Vagina (tissue), 2 donors: ENCODE measurements at regions not wholly inside any gene's neighbourhood (a gene's known extent, or its start where the extent isn't known, plus 50 kb on each side); places are given as distances from the start of the nearest gene placed in this dataset.

ENCODE experiments used
- DNase-seq, 2 donors: peaks; one replicate each; pipeline ENCODE4 v3.0.0-alpha.2; 2017; ENCODE audit errors: extremely low spot score in 2 of 2
- H3K27ac ChIP-seq: fragments of 200-600 bp; sonication (generic); one replicate; pipeline ENCODE4 v1.5.1; 2019
- H3K27me3 ChIP-seq: fragments of 200-600 bp; sonication (generic); one replicate; pipeline ENCODE4 v1.5.1; 2019
- H3K36me3 ChIP-seq, 2 donors: fragments of 200-600 bp; sonication (generic); one replicate each; pipeline ENCODE4 v1.5.1; 2017 to 2019
- H3K4me1 ChIP-seq: fragments of 200-600 bp; sonication (generic); one replicate; pipeline ENCODE4 v1.5.1; 2019
- H3K4me3 ChIP-seq, 2 donors: fragments of 200-600 bp; sonication (generic); 1 replicate in 1 of 2; 2 replicates in 1 of 2; pipeline ENCODE4 v1.5.1; 2016 to 2019
- H3K9me3 ChIP-seq: fragments of 200-600 bp; sonication (generic); one replicate; pipeline ENCODE4 v1.5.1; 2019
- CTCF ChIP-seq, 3 experiments: fragments of 450-650 bp in 2 of 3; fragments of 200-600 bp in 1 of 3; sonication (generic) in 1 of 3; IDR thresholded peaks; one replicate each; pipeline ENCODE4 v1.5.1; 2017 to 2019; ENCODE audit warnings: antibody characterized with exemption in 3 of 3, mild to moderate bottlenecking in 2 of 3, moderate library complexity in 2 of 3
- POLR2A ChIP-seq, 2 donors: fragments of 450-650 bp; IDR thresholded peaks; one replicate each; pipeline ENCODE4 v1.6.1; 2017; ENCODE audit warnings: antibody characterized with exemption in 2 of 2, mild to moderate bottlenecking in 2 of 2, moderate library complexity in 2 of 2
- POLR2AphosphoS5 ChIP-seq, 2 donors: sonication (generic); formaldehyde crosslinking; IDR thresholded peaks; one replicate each; pipeline ENCODE4 v1.9.0; 2017; ENCODE audit warnings: antibody characterized with exemption in 2 of 2, mild to moderate bottlenecking in 2 of 2, low read depth in 1 of 2; ENCODE audit not compliant: insufficient read depth in 1 of 2
- intact Hi-C: fragments of 100-400 bp; cut with DNase I; formaldehyde crosslinking; loops from one replicate; pipeline ENCODE4 v1.15.1; 2023

- H3K4me1 ChIP-seq = peaks cover 30% of the 10 kb centered on the region
- no peak overlapping the region for H3K4me3 ChIP-seq
- H3K36me3 ChIP-seq = no peaks in the 10 kb centered on the region
- no peaks in the 10 kb centered on the region for H3K9me3 ChIP-seq
- H3K27ac ChIP-seq = peak overlapping the region; percentile 40
- TF ChIP-seq POLR2A (IDR thresholded peaks at IDR 0.05) (no peak), POLR2AphosphoS5 (IDR thresholded peaks at IDR 0.05; ENCODE audit: insufficient read depth in 1 of 2, low read depth in 1 of 2) (peak in 1 of 2 donors; percentile 25)
- DNase-seq = peak; percentile 64 to 72
- H3K27me3 ChIP-seq = no peaks in the 10 kb centered on the region
- intact Hi-C loops = no loop called here
These were observed 149.5 kb downstream of the ANKRD60 start for GRCh38 chr20:58078741-58079522.

- intact Hi-C loops = no loop called here
- no peaks in the 10 kb centered on the region for H3K36me3 ChIP-seq
- peak in 1 of 2 donors; percentile 46 for DNase-seq
- H3K4me1 ChIP-seq = peaks cover 30% of the 10 kb centered on the region
- no peaks in the 10 kb centered on the region for H3K27me3 ChIP-seq
- TF ChIP-seq POLR2A (IDR thresholded peaks at IDR 0.05) (no peak), CTCF (IDR thresholded peaks at IDR 0.05) (no peak), POLR2AphosphoS5 (IDR thresholded peaks at IDR 0.05; ENCODE audit: insufficient read depth in 1 of 2, low read depth in 1 of 2) (no peak)
- H3K27ac ChIP-seq = no peak overlapping the region
- H3K9me3 ChIP-seq = no peaks in the 10 kb centered on the region
- H3K4me3 ChIP-seq = no peak overlapping the region
These were observed 151.2 kb downstream of the ANKRD60 start for GRCh38 chr20:58077282-58077681.

- intact Hi-C loops = no loop called here
- no peak for TF ChIP-seq POLR2A (IDR thresholded peaks at IDR 0.05)
- no peak for TF ChIP-seq POLR2AphosphoS5 (IDR thresholded peaks at IDR 0.05; ENCODE audit: insufficient read depth in 1 of 2, low read depth in 1 of 2)
- TF ChIP-seq CTCF (IDR thresholded peaks at IDR 0.05) = no peak
- Histone ChIP-seq H3K27me3 (no peaks in the 10 kb centered on the region), H3K4me1 (peaks cover 30% of the 10 kb centered on the region), H3K27ac (peak overlapping the region; percentile 27), H3K36me3 (no peaks in the 10 kb centered on the region), H3K4me3 (no peak overlapping the region), H3K9me3 (no peaks in the 10 kb centered on the region)
- peak in 1 of 2 donors; percentile 61 for DNase-seq
These were observed 152.0 kb downstream of the ANKRD60 start for GRCh38 chr20:58076405-58076804.

GRCh38 chr20:58075586-58076345 is 152.7 kb downstream of the ANKRD60 start:
- intact Hi-C loops = no loop called here
- H3K36me3 ChIP-seq = no peaks in the 10 kb centered on the region
- peaks cover 30% of the 10 kb centered on the region for H3K4me1 ChIP-seq
- no peaks in the 10 kb centered on the region for H3K9me3 ChIP-seq
- TF ChIP-seq POLR2AphosphoS5 (IDR thresholded peaks at IDR 0.05; ENCODE audit: insufficient read depth in 1 of 2, low read depth in 1 of 2) (no peak), POLR2A (IDR thresholded peaks at IDR 0.05) (no peak), CTCF (IDR thresholded peaks at IDR 0.05) (no peak)
- DNase-seq = peak in 1 of 2 donors; percentile 64
- H3K27me3 ChIP-seq = no peaks in the 10 kb centered on the region
- peak overlapping the region; percentile 27 for H3K27ac ChIP-seq
- no peak overlapping the region for H3K4me3 ChIP-seq

- Histone ChIP-seq H3K4me1 (peaks cover 18% of the 10 kb centered on the region), H3K9me3 (no peaks in the 10 kb centered on the region), H3K27ac (peak overlapping the region; percentile 1), H3K27me3 (no peaks in the 10 kb centered on the region), H3K36me3 (no peaks in the 10 kb centered on the region), H3K4me3 (no peak overlapping the region)
- intact Hi-C loops = no loop called here
- TF ChIP-seq CTCF (IDR thresholded peaks at IDR 0.05) (no peak), POLR2AphosphoS5 (IDR thresholded peaks at IDR 0.05; ENCODE audit: insufficient read depth in 1 of 2, low read depth in 1 of 2) (no peak), POLR2A (IDR thresholded peaks at IDR 0.05) (no peak)
- peak in 1 of 2 donors; percentile 85 for DNase-seq
These were observed 154.3 kb downstream of the ANKRD60 start for GRCh38 chr20:58073945-58074856.
